Stimulated activated CD4-positive, alpha-beta T cell treated with anti-CD3 and anti-CD28 coated beads, Interleukin-15, amount 100 ng/mL, for 24 hours (primary cell): ENCODE measurements at regions not wholly inside any gene's neighbourhood (a gene's known extent, or its start where the extent isn't known, plus 50 kb on each side); places are given as distances from the start of the nearest gene placed in this dataset.
"Not testable (repeated sequence)": the region's sequence is repeated elsewhere in the genome, so short reads cannot be mapped to it uniquely, and the experiment has no call there.

Experiments used
- DNase-seq: peaks from one replicate; pipeline ENCODE4 v3.0.0-alpha.2; 2020

DNA sequence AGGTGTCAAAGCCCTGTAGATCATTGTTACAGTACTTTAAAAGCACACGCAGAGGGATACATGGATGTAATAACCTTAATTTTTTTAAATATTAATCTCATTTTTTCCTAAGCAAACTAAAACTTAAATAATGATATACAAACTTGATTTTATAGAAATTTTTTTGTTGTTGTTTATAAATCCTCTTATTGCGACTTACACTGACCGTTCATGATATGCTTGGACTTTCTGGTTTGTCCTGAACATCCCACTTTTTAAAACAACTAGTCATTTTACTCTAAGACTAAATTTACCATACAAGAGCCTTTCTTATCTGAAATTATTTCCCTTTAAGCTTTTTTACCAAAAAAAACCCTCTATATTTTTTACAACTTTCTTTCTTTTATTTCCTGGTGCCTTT is 2106.0 kb downstream of the PCDH7 start:
- DNase-seq, result no peak

DNA sequence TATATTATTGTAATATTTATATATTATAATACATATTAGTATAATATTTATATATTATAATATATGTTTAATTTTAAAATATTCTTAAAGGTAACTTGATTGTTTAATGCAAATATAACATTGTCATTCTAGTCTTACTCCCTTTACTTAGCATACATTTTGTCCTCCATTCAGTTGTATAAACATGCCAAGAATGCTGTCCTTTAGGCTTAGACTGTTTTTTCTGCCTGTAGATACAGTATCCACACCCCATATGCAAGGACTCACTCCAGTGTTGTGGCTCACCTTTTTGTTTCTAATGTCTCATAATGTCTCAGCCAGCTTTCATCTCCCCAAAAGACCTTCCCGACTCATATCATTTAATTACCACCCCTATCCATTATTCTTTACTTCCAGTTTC is 2110.0 kb downstream of the PCDH7 start:
- DNase-seq, result no peak

DNA sequence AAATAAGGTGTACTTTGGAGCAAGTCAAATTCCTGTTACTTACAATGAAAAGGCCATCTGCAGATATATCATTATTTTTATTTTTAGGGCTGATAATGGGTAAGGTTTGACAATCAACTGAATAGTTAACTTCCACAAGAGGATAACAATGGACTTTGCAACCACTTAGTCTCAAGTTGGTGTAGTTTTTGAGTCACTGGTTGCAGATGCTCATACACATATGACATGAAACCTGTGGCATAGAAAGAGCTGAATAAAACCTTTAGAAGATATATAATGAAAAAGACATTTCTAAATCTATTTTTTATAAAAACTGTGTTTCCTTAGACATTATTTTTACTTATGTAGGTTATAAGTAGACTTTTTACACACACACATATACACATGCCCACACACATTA is 2110.9 kb downstream of the PCDH7 start:
- DNase-seq, result no peak

DNA sequence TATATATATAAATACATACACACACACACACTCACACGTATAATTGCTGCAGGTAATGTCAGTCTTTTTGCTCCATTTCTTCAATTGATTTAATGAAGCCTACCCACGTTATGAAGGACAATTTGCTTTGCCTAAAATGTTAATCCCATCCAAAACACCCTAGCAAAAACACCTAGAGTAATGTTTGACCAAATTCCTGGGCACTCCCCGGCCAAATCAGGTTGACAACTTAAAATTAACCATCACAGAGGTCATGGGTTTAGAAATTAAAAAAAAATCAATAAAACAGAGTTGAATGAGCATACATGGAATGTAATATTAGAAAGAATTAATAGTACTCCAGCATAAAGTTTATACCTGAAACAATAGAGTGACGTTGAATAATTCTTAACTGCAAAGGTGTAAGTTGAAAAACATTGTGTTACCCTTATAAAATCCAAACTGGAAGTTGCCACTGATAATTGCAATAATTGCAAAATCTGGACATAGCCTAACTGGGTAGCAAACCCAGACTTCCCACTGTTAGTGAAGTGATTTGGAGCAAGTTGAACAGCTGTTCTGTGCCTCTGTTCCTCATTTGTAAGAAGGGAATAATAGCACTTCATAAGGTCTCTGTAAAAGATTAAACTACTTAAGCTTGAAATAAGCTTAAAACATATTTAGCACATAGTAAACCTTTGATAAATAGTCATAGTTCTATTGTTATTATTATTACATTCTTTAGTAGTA is 2120.5 kb downstream of the PCDH7 start:
- no peak for DNase-seq

DNA sequence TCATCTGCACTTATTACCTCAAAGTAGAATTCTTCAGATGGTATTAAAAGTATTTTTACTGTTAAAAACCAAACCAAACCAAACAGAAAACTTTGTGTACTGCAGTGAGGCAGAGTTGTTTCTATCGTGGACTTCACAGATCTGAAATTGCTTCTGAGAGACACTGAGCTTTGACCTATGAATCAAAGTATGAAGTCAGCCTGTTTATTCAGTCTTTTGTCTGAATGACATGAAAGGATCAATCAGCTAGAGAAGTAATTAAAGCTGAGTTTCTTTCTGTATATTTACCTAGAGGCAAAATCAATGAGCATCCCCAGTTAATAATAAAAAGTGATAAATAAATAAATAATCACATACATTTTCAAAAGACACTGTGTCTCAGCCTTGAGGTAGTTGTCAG is 2121.0 kb downstream of the PCDH7 start:
- DNase-seq, result no peak

DNA sequence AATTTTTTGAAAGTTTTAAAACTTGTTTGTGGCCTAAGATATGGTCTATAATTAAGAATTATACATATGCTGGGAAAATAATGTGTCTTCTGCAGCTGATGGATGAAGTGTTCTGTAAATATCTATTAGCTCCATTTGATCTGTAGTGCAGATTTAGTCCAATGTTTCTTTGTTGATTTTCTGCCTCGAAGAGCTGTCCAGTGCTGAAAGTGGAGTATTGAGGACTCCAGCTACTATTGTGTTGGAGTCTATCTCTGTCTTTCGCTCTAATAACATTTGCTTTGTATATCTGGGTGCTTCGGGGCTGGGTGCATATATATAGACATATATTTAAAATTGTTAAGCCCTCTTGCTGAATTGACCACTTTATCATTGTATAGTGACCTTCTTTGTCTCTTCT is 2127.3 kb downstream of the PCDH7 start:
- DNase-seq, result no peak

DNA sequence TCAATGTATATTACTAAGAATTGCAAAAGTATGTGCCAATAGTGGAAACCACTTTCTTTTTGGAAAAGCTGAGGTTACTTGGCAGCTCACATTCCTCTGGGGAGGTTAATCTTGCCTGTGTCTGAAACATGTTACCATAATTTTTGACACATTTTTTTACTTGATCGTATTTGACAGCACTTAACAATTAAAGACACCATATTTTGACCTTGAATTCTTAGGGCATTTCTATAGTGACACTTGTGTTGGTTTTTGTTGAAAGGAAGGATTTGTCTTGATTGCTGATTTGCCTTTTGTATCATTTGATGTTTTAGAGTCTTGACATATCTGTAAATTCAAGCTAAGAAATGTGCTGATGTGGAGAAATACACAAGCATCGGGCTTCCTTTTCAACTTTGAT is 2135.5 kb downstream of the PCDH7 start:
- DNase-seq, result no peak

DNA sequence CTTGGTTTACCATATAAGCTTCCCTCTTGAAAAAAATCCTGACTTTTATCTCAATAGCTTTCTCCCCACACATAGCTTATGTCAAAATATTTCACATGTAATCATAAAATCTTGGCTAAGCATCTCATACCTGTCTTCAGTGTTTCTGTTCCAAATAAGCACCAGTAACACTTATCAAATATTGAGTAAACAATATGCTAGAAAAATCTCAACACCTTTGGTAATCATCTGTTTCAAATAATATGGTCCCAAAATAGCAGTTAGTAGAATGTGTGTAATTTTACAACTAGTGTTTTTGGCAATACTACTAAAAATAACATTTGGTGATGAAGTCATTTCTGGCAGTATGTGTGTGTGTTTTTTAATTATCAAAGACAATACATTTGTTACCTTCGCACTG is 2138.2 kb downstream of the PCDH7 start:
- no peak for DNase-seq

DNA sequence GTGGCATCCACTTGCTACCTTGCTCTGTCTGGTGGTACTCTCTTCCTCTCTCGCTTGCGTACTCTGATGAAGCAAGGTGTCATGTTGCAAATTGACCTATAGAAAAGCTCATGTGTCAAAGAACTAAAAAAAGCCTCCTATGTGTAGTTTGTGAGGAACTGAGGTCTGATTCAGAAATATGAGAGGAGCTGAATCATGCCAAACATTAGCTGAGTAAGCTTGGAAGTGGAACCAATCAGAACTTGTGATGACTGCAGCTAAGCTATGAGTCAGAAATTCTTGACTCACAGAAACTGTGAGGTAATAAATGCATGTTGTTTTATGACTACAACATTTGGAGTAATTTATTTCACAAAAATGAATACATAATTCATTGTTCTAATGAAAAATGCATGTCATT is 2138.8 kb downstream of the PCDH7 start:
- DNase-seq, result no peak

DNA sequence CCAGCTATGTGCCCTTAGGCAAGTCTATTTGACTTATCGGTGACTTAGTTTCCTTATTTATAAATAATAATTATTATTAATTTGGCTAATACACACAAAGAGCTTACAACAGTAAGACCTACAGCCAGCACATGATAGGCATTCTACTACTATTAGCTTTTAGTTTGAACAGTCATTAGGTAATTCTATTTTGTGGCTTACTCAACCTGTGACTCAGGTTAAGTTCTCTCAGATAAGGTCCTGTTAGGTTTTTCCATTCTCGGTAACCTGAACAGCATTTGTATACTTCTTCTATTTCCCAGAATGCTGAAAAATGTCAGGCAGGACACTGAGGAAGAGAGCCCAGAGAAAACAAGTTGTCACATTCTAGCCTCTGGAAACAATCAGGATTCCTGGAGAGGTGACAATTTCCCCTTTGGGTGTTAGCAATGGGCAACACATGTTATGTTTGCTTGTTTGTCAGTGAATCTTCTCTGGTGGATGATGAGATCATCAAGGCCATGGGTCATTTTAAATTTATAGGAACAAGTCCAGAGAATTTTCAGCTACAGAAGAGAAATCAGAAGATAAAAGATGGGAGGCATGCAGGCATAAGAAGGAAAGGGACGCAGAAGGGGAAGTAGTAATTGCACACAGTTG is 2144.7 kb downstream of the PCDH7 start:
- DNase-seq, result no peak

DNA sequence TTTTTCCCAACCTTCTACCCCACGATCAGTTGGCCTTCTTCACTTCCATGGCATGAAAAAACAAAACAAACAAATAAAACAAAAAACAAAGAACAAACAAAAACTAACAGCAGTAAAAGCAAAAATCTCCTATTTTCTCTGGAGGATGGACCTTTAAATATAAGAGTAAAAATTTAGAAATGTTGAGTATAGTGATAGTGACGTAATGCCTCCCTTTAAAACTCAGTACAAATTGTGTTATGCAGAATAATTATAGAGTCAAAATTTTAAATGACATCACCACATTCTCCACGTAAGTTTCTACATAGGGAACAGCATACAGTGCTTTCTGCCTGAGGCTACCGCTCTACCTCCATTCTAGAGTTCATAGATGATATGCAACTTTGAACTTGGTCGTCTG is 2156.4 kb downstream of the PCDH7 start:
- DNase-seq, result no peak

DNA sequence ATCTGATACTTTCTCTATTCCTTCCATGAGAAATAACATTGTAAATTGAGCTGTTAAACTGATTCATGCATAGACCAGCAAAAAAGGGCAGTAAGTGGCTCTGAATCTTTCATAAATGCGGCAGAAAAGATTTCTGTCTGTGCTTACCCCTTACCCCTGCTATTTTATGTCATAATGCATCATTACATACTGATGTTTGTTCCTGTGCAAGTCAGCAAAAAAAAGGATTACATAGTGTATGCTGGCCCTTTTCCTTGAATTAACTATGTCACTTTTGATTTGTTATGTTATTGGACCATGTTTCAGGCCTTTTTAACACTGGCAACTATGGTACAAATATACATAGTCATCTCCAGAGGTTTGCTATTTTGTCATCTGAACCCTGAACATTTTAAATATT is 2159.7 kb downstream of the PCDH7 start:
- no peak for DNase-seq

DNA sequence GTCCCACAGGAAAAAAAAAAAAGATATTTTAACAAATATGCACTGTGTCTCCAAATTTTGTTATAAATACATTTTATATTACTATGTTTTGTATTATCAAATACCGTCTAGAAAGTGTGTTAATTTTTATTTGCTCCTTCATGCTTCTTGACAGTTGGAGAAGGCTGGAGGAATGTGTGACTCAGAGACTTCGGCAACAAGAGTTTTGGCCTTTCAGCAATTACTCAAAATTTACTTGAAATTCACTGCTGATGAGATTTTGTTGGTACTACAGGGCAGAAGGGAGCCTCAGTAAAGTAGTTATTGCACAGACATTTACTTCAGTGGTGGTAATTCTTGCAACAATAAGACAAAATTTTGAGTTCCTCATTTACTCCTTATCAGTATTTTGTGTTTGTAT is 2164.0 kb downstream of the PCDH7 start:
- DNase-seq, result no peak

DNA sequence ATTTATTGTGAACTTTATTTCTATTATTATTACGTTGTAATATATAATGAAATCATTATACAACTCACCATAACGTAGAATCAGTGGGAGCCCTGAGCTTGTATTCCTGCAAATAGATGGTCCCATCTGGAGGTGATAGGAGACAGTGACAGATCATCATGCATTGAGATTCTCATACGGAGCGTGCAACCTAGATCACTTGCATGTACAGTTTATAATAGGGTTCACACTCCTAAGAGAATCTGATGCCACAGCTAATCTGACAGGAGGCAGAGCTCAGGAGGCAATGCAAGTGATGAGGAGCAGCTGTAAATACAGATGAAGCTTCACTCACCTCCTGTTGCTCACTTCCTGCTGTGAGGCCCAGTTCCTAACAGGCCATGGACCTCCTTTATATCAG is 2170.2 kb downstream of the PCDH7 start:
- DNase-seq, result no peak

DNA sequence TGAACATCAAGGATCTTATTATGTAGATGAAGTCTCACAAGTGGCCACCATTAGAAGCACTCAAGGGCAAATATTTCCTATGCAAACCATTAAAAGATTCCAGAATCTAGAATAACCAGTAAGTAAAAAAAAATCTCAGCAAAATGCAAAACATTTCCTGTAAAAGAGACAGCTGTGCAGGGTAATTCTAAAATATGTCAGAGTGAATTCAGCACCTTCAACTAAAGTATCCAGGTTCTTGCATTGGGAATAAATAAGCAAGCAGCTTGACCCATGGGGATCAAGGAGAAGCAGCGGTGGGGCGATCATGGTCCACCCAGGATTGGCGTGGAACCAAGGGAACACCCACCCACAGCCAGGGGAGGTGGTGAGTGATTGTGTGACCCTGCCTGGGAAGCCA is 2188.9 kb downstream of the PCDH7 start:
- DNase-seq, result no peak

DNA sequence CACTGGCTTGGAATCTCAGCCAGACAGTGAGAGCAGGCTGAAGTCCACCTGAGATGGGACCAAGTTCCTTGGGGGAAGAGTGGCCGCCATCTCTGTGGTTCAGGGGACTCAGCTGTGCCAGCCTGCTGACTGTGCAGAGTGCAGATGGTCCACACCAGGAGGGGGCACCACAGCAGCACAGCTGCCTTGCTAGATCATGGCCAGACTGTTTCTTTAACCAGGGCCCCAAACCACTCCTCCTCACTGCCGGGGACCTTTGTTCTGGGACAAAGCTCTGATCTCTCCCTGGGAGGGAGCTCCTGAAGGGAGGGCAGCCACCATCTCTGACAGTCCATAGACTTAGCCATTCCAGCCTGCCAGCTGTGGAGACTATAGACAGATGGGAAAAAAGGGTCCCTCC is 2189.6 kb downstream of the PCDH7 start:
- no peak for DNase-seq

DNA sequence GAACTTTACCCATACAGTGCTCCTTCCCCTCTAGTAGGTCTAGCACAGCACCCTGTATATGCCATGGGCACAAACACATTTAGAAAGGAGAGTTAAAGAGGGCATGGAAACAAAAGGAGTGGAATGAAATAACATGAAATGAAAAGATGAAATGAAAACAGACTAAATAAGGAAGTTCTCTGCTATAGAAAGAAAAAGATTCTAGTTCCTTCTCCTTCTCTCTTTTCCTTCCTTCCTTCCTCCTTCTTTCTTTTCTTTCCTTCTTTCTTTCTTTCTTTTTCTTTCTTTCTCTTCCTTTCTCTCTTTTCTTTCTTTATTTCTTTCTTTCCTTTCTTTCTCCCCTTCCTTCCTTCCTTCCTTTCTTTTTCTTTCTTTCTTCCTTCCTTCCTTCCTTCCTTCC is 2197.4 kb downstream of the PCDH7 start:
- no peak for DNase-seq

DNA sequence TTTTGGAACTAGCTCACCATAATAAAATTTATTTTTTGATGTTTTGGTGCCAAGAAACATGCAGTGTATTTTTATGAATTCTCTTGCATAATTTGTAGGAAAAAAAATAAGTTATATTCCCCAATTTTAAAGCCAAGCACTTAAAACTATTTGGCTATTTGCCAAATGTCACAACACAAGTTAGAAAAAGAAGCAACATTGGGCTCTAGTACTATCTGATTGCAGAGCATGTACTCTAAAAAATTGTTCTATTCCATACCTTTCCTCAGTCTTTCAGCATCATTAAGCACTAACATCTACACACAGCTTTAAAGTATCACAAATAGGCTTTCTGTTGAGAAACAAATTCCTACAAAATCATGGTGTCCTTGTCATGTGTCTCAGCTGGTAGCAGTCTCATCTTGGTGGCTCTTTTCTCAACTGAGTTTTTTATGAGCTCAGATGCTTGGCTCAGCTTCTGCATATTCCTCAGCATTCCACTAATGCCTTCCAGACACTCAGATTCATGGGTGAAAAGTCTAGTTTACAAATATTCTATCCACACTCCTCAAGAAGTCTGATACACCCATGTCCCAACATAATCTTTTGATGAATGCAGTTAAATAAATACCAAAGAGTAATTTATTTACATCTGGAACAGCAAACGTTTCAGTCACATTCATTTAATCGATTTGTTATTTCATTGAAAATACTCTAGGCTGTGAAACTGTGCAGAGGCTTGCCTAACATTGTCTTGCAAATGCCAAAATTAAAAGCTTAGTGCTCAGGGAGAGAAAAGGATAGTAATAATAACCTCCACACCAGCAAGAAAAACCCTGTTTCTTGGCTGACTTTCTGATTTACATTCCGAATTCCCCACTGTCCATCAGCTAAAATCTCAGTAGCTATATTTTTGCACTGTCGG is 2209.9 kb downstream of the PCDH7 start:
- no peak for DNase-seq

DNA sequence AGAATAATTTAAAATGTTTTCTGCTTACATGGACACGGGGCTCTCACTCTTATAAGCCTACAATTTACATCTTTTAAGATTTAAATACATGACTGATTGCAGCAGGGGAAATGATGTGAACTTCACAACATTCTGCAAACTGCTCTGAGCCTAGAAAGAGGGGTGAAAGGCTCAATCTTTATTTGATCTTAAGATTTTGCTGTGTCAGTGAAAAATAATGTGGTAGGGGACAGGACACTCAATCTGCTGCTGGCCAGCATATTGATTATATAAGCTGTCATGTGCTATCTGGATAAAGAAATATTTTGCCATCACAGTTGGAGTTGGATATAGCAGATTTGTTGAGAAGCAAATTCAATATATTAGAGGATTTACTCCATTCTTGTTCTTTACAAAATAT is 2210.5 kb downstream of the PCDH7 start:
- no peak for DNase-seq

DNA sequence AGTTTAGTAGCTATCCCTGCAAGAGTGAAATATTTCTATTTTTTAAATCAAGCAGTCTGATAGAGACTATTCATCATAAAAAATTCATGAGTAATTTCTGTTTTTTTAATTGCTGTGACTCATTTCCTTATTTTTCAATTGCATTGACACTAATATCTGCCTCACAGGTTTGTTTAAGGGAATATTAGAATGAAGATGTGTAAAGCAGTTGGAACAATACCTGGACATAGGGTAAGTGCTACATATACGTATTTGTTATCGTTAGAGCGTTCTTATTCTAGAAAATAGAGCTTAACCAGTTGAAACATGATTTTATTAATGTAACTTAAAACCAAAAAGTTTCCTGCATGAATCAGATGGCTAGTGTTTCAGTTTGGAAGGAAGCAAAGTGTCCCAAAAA is 2211.3 kb downstream of the PCDH7 start:
- DNase-seq, result no peak

DNA sequence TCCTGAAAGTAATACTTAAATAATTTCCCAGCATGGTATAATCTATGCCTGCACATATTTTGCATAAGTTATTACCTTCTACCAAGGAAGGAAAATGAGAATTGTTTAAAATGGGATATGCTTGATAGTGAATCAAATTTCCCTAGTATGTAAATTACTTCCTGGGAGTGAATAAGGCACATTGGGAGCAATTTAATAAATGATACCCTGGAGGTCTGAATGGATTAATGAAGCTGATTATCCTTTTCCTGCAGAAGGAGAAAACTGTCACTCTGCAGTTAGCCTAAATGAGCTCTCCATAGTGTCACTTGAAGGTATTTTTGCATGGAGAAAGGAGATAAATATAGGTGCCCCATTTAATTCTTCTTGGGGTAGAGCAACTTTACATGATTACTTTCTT is 2212.0 kb downstream of the PCDH7 start:
- DNase-seq, result no peak

DNA sequence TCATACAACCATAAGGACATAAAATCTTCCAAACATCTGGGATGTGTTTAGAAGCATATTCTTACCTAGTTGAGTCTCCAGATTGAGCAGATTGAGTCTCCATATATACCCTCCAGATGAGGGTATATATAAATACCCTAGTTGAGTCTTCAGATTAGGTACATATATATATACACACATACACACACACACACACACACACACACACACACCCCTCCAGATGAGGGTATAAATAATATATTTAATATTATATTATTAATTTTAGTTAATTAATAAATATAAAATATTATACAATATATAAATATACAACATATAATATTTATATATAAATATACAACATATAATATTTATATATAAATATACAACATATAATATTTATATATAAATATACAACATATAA is 2219.1 kb downstream of the PCDH7 start:
- DNase-seq, result not testable (repeated sequence)

DNA sequence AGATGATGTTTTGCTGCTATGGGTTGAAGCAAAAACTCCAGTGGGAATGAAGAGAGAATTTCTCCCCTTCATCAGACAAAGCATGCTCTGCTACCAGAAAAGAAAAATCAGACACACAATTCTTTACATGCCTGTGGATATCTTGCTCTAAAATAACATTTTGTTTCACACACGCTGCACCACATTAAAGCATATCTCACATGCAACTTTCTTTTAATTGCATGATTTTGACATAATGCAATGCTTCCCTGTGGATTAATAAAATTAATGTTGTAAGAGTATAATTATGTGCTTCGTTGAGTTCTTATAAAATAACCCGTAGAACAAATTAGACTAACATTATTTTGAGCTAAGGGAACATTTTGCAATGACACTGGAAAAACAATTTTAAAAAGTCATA is 2230.7 kb downstream of the PCDH7 start:
- no peak for DNase-seq

DNA sequence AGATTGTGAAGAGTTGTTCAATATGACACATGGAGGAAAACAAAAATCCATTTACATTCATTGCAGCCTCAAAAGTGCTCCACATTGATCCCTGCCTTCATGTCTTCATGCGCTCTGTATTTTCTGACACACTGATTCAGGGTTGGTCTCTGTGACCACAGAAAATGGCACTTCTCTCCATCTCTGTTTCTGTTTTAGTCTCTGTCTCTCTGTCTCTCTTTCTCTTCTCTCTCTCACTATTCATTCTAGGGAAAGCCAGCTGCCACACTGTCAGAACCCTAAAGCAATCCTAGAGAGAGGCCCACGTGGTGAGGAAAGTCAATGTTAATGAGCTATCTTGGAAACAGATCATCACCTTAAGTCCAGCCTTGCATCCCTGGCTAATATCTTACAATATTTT is 2238.4 kb downstream of the PCDH7 start:
- no peak for DNase-seq
